ENCODE measurements at regions not wholly inside any gene's neighbourhood (a gene's known extent, or its start where the extent isn't known, plus 50 kb on each side); places are given as distances from the start of the nearest gene placed in this dataset.
"Not testable (repeated sequence)": the region's sequence is repeated elsewhere in the genome, so short reads cannot be mapped to it uniquely, and the experiment has no call there.

DNA sequence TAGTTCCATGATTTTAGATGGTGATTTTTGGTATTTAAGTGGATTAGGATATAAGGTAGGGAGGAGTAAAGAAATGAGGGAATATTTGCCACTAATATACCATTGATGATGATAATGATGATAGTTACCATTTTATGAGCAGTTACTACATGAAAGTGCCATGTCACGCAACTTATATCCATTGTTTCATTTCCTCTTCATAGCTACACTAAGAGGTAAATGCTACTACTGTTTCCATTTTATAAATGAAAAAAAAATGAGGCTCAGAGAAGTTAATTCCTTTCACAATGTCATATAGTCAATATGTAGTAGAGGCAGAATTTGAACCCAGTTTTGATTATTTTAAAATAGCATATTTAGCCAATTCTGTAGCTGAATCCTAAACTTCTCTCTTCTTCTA is 112.2 kb upstream of the ADRA1B start:
- TF ChIP-seq POLR2AphosphoS5 (IDR thresholded peaks at IDR 0.05), result no peak
- TF ChIP-seq, protein P1, sequence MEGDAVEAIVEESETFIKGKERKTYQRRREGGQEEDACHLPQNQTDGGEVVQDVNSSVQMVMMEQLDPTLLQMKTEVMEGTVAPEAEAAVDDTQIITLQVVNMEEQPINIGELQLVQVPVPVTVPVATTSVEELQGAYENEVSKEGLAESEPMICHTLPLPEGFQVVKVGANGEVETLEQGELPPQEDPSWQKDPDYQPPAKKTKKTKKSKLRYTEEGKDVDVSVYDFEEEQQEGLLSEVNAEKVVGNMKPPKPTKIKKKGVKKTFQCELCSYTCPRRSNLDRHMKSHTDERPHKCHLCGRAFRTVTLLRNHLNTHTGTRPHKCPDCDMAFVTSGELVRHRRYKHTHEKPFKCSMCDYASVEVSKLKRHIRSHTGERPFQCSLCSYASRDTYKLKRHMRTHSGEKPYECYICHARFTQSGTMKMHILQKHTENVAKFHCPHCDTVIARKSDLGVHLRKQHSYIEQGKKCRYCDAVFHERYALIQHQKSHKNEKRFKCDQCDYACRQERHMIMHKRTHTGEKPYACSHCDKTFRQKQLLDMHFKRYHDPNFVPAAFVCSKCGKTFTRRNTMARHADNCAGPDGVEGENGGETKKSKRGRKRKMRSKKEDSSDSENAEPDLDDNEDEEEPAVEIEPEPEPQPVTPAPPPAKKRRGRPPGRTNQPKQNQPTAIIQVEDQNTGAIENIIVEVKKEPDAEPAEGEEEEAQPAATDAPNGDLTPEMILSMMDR (IDR thresholded peaks at IDR 0.05), result no peak
- no peak for TF ChIP-seq EP300 (IDR thresholded peaks at IDR 0.05)
- TF ChIP-seq POLR2A (IDR thresholded peaks at IDR 0.05), result no peak
- Histone ChIP-seq H3K4me1 (no peaks in the 10 kb centered on the region), H3K36me3 (no peaks in the 10 kb centered on the region), H3K9me3 (no peaks in the 10 kb centered on the region), H3K4me3 (no peak overlapping the region), H3K27ac (no peak overlapping the region), H3K27me3 (no peaks in the 10 kb centered on the region)
- no peak for ATAC-seq
- 85 to 90% methylated on average over 1 of the region's 1 CpG for WGBS, 2 donors (ENCODE audit: low coverage in 1 of 2)

DNA sequence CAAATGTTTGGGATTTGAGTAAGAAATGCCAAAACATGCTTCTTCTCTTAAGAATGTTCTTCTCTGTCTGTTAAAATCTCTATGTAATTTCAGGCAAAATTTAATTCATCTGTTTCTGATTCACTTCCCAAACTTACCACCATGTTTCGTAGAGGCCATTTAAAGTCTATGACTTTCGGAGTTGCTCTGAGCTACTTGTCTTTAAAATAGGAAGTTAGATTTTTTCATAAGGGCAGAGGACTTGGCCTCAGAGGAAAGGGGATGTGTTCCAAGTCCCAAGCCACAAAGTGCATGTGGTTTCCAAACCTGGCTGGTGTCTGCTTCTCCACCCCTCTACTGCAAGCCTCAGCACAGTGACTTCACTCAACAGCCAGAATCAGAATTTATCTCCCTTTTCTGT is 111.3 kb upstream of the ADRA1B start:
- H3K27me3 ChIP-seq, result no peaks in the 10 kb centered on the region
- no peaks in the 10 kb centered on the region for H3K4me1 ChIP-seq
- H3K27ac ChIP-seq, result no peak overlapping the region
- no peaks in the 10 kb centered on the region for H3K9me3 ChIP-seq
- no peaks in the 10 kb centered on the region for H3K36me3 ChIP-seq
- 41 to 85% methylated on average over 2 of the region's 2 CpGs for WGBS, 2 donors (ENCODE audit: low coverage in 1 of 2)
- peak; percentile 71 for ATAC-seq
- no peak overlapping the region for H3K4me3 ChIP-seq
- TF ChIP-seq POLR2A (IDR thresholded peaks at IDR 0.05) (no peak), POLR2AphosphoS5 (IDR thresholded peaks at IDR 0.05) (no peak), EP300 (IDR thresholded peaks at IDR 0.05) (no peak)
- TF ChIP-seq, protein P1 (IDR thresholded peaks at IDR 0.05), result no peak

DNA sequence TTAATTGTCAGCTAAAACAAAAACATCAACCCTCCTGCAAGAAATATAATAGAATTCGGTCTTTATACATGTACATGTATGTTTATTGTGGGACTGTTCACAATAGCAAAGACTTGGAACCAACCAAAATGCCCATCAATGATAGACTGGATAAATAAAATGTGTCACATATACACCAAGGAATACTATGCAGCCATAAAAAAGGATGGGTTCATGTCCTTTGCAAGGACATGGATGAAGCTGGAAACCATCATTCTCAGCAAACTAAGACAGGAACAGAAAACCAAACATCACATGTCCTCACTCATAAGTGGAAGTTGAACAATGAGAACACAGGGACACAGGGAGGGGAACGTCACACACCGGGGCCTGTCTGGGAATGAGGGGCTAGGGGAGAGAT is 109.1 kb upstream of the ADRA1B start:
- not testable (repeated sequence) for H3K27me3 ChIP-seq, H3K4me3 ChIP-seq, H3K27ac ChIP-seq, H3K36me3 ChIP-seq, H3K4me1 ChIP-seq, ATAC-seq
- peaks cover 0 to 10% (median 0%) of the 10 kb centered on the region in 3 donors for H3K9me3 ChIP-seq
- WGBS, 2 donors (ENCODE audit: low coverage in 1 of 2), result 82 to 88% methylated on average over 1 to 3 of the region's 3 CpGs

DNA sequence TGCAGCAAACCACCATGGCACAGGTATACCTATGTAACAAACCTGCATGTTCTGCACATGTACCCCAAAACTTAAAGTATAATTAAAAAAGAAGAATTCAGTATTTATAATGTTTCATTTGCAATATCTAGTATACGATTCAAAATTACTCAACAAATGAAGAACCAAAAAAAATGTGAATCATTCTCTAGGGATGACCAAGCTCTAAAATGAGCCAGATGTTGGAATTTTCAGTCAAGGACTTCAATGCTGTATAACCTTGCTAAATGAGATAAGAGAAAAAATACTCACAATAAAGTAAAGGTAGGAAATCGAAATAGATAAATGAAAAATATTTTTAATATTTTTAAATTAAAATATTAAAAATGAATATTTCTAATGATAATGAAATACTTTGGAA is 108.7 kb upstream of the ADRA1B start:
- Histone ChIP-seq H3K36me3 (no peaks in the 10 kb centered on the region), H3K4me3 (no peak overlapping the region), H3K27ac (no peak overlapping the region), H3K9me3 (peaks cover 0 to 10% (median 0%) of the 10 kb centered on the region in 3 donors), H3K27me3 (no peaks in the 10 kb centered on the region), H3K4me1 (no peaks in the 10 kb centered on the region)
- ATAC-seq, result no peak
- 65 to 68% methylated on average over 2 of the region's 2 CpGs for WGBS, 2 donors (ENCODE audit: low coverage in 1 of 2)
- TF ChIP-seq, protein P1 (IDR thresholded peaks at IDR 0.05), result no peak
- TF ChIP-seq POLR2AphosphoS5 (IDR thresholded peaks at IDR 0.05), result no peak
- no peak for TF ChIP-seq POLR2A (IDR thresholded peaks at IDR 0.05)

DNA sequence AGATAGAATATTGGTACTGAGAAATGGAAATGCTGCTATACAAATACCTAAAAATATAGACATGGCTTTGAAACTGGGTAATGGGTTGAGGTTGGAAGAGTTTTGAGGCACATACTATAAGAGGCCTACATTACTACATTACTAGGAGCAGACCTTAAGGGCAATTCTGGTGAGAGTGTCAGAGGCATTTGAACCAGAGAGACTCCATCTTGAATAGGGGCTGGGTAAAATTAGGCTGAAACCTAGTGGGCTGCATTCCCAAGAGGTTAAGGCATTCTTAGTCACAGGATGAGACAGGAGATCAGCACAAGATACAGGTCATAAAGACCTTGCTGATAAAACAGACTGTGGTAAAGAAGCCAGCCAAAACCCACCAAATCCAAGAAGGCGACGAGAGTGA is 104.6 kb upstream of the ADRA1B start:
- Histone ChIP-seq H3K4me1 (no peaks in the 10 kb centered on the region), H3K9me3 (peaks cover 0 to 10% (median 0%) of the 10 kb centered on the region in 3 donors), H3K27me3 (no peaks in the 10 kb centered on the region), H3K27ac (no peak overlapping the region), H3K4me3 (no peak overlapping the region), H3K36me3 (no peaks in the 10 kb centered on the region)
- no peak for ATAC-seq
- TF ChIP-seq POLR2AphosphoS5 (IDR thresholded peaks at IDR 0.05) (no peak), POLR2A (IDR thresholded peaks at IDR 0.05) (no peak), EP300 (IDR thresholded peaks at IDR 0.05) (no peak)
- TF ChIP-seq, protein P1 (IDR thresholded peaks at IDR 0.05), result no peak
- WGBS, 2 donors (ENCODE audit: low coverage in 1 of 2), result 82 to 83% methylated on average over 2 of the region's 2 CpGs

DNA sequence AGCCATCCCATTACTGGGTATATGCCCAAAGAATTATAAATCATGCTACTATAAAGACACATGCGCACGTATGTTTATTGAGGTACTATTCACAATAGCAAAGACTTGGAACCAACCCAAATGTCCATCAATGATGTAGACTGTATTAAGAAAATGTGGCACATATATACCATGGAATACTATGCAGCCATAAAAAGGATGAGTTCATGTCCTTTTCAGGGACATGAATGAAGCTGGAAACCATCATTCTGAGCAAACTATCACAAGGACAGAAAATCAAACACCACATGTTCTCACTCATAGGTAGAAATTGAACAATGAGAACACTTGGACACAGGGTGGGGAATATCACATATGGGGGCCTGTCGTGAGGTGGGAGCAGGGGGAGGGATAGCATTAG is 103.5 kb upstream of the ADRA1B start:
- not testable (repeated sequence) for H3K36me3 ChIP-seq, H3K27ac ChIP-seq, H3K27me3 ChIP-seq, H3K4me3 ChIP-seq, H3K4me1 ChIP-seq, ATAC-seq
- H3K9me3 ChIP-seq, result peaks cover 0 to 10% (median 0%) of the 10 kb centered on the region in 3 donors
- 90 to 98% methylated on average over 3 of the region's 3 CpGs for WGBS, 2 donors (ENCODE audit: low coverage in 1 of 2)

Measured in gastroesophageal sphincter (tissue), 4 donors.